ENCODE measurements at regions not wholly inside any gene's neighbourhood (a gene's known extent, or its start where the extent isn't known, plus 50 kb on each side); places are given as distances from the start of the nearest gene placed in this dataset.

- TF ChIP-seq CTCF (conservative IDR thresholded peaks at IDR 0.05 in 1 of 2, IDR thresholded peaks at IDR 0.05 in 1 of 2; ENCODE audit: extremely low read depth in 1 of 2, insufficient read depth in 1 of 2, low read depth in 1 of 2, low read length in 2 of 2) (no peak), EZH2 (IDR thresholded peaks at IDR 0.05; ENCODE audit: borderline replicate concordance, low read length) (no peak)
These were observed 830.6 kb upstream of the POU3F3 start for GRCh38 chr2:104023306-104023705.

Measured in mammary epithelial cell (primary cell).